Uterus (tissue), 2 donors: ENCODE measurements at regions not wholly inside any gene's neighbourhood (a gene's known extent, or its start where the extent isn't known, plus 50 kb on each side); places are given as distances from the start of the nearest gene placed in this dataset.

Experiments used
- POLR2A ChIP-seq, 2 donors: fragments of 450-650 bp; IDR thresholded peaks; one replicate each; pipeline ENCODE4 v1.6.1; 2016; ENCODE audit warnings: antibody characterized with exemption in 2 of 2, mild to moderate bottlenecking in 1 of 2, moderate library complexity in 1 of 2
- TF ChIP-seq, protein P1 (sequence below), 4 experiments: fragments of 200-600 bp in 2 of 4; fragments of 450-650 bp in 2 of 4; sonication (generic) in 2 of 4; IDR thresholded peaks; one replicate each; pipeline ENCODE4 v1.5.1; 2016 to 2019; ENCODE audit warnings: antibody characterized with exemption in 4 of 4, mild to moderate bottlenecking in 2 of 4, moderate library complexity in 1 of 4

DNA sequence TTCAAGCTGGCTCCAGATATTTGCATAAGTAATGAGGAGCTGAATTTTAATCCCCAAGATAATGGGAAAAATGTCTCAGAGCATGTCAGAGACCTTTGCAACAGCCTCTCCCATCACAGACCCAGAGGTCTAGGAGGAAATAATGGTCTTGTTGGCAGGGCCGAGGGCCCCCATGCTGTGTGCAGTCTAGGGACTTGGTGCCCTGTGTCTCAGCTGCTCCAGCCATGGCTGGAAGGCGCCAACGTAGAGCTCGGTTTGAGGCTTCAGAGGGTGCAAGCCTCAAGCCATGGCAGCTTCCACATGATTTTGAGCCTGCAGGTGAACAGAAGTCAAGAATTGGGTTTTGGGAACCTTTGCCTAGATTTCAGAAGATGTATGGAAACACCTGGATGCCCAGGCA, 134.7 kb downstream of the LYPLAL1 start:
- TF ChIP-seq, protein P1, sequence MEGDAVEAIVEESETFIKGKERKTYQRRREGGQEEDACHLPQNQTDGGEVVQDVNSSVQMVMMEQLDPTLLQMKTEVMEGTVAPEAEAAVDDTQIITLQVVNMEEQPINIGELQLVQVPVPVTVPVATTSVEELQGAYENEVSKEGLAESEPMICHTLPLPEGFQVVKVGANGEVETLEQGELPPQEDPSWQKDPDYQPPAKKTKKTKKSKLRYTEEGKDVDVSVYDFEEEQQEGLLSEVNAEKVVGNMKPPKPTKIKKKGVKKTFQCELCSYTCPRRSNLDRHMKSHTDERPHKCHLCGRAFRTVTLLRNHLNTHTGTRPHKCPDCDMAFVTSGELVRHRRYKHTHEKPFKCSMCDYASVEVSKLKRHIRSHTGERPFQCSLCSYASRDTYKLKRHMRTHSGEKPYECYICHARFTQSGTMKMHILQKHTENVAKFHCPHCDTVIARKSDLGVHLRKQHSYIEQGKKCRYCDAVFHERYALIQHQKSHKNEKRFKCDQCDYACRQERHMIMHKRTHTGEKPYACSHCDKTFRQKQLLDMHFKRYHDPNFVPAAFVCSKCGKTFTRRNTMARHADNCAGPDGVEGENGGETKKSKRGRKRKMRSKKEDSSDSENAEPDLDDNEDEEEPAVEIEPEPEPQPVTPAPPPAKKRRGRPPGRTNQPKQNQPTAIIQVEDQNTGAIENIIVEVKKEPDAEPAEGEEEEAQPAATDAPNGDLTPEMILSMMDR (IDR thresholded peaks at IDR 0.05): no peak
- TF ChIP-seq POLR2A (IDR thresholded peaks at IDR 0.05): no peak
